Ishikawa (cell line): ENCODE measurements at regions not wholly inside any gene's neighbourhood (a gene's known extent, or its start where the extent isn't known, plus 50 kb on each side); places are given as distances from the start of the nearest gene placed in this dataset.

Experiments
- CEBPB ChIP-seq: IDR thresholded peaks from 2 replicates; pipeline ENCODE4 v1.6.1; 2012
- CREB1 ChIP-seq: IDR thresholded peaks from 2 replicates; pipeline ENCODE4 v1.6.1; 2012; ENCODE audit warnings: low read depth
- EGR1 ChIP-seq: IDR thresholded peaks from 2 replicates; pipeline ENCODE4 v1.6.1; 2012
- EP300 ChIP-seq: IDR thresholded peaks from 2 replicates; pipeline ENCODE4 v1.6.1; 2012; ENCODE audit warnings: borderline replicate concordance
- FOXM1 ChIP-seq: IDR thresholded peaks from 2 replicates; pipeline ENCODE4 v1.6.1; 2012; ENCODE audit warnings: low read depth, borderline replicate concordance
- NFIC ChIP-seq: IDR thresholded peaks from 2 replicates; pipeline ENCODE4 v1.6.1; 2012
- RAD21 ChIP-seq: IDR thresholded peaks from 2 replicates; pipeline ENCODE4 v1.6.1; 2012; ENCODE audit warnings: low read depth
- REST ChIP-seq: IDR thresholded peaks from 2 replicates; pipeline ENCODE4 v1.6.1; 2012; ENCODE audit warnings: low read depth, mild to moderate bottlenecking
- TAF1 ChIP-seq: IDR thresholded peaks from 2 replicates; pipeline ENCODE4 v1.6.1; 2012; ENCODE audit warnings: low read depth, mild to moderate bottlenecking
- TCF12 ChIP-seq: IDR thresholded peaks from 2 replicates; pipeline ENCODE4 v1.6.1; 2012; ENCODE audit warnings: low read depth
- TEAD4 ChIP-seq: IDR thresholded peaks from 2 replicates; pipeline ENCODE4 v1.6.1; 2012
- USF1 ChIP-seq: IDR thresholded peaks from 2 replicates; pipeline ENCODE4 v1.6.1; 2012
- YY1 ChIP-seq: IDR thresholded peaks from 2 replicates; pipeline ENCODE4 v1.6.1; 2012; ENCODE audit warnings: low read depth
- ZBTB7A ChIP-seq: IDR thresholded peaks from 2 replicates; pipeline ENCODE4 v1.6.1; 2012; ENCODE audit warnings: low read depth
- TF ChIP-seq, protein P1 (sequence below): IDR thresholded peaks from 2 replicates; pipeline ENCODE4 v1.6.1; 2012

DNA sequence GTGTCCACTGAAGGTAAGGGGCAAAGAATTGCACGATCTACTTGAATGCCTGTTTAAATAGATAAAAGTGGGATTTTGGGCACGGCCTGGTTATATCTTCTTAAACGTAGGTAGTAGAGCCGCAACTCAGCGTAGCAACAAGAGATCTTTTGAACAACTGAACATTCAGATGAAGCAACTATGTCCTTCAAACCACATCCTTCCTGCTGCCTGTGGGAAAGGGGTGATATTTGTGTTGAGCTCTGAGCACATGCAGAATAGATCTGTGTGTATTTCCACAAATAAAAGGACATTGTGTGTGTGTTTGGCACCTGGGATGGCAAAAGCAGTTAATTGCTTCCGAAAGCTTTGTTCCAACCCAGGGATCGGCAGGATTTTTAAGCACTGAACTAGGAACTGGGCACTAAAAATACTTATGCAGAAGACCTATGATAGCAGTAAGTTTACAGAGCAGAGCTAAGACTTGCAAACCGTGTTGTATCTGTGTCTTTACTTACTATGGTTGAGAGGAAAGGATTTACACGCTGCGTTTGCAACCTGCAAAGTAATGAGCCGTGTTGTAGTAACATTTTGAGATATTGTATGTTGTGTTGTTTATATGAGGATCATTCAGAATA is 333.4 kb downstream of the CHRM3 start:
- TF ChIP-seq ZBTB7A = no peak
- no peak for TF ChIP-seq TEAD4
- TF ChIP-seq TCF12 = no peak
- TF ChIP-seq CEBPB = no peak
- no peak for TF ChIP-seq NFIC
- TF ChIP-seq EGR1 = no peak
- no peak for TF ChIP-seq REST
- no peak for TF ChIP-seq FOXM1
- TF ChIP-seq RAD21 = no peak
- TF ChIP-seq TAF1 = no peak
- TF ChIP-seq EP300 = no peak
- TF ChIP-seq CREB1 = no peak
- TF ChIP-seq USF1 = no peak

GRCh38 chr1:239722035-239722434 is 335.7 kb downstream of the CHRM3 start:
- TF ChIP-seq EP300 (no peak), USF1 (no peak), TCF12 (no peak), NFIC (no peak), TEAD4 (no peak), TAF1 (no peak), YY1 (no peak), CREB1 (no peak)
- TF ChIP-seq, protein P1, sequence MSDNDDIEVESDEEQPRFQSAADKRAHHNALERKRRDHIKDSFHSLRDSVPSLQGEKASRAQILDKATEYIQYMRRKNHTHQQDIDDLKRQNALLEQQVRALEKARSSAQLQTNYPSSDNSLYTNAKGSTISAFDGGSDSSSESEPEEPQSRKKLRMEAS = no peak

- no peak for TF ChIP-seq USF1
- no peak for TF ChIP-seq REST
- no peak for TF ChIP-seq EGR1
- TF ChIP-seq FOXM1 = no peak
- TF ChIP-seq RAD21 = no peak
Observed at GRCh38 chr1:239723776-239724367, 337.5 kb downstream of the CHRM3 start.

- no peak for TF ChIP-seq TEAD4
- no peak for TF ChIP-seq TCF12
- no peak for TF ChIP-seq CEBPB
- no peak for TF ChIP-seq NFIC
- TF ChIP-seq TAF1 = no peak
- no peak for TF ChIP-seq USF1
- TF ChIP-seq, protein P1 = no peak
- TF ChIP-seq REST = no peak
- TF ChIP-seq FOXM1 = no peak
- TF ChIP-seq EP300 = no peak
Observed at GRCh38 chr1:239725371-239725770, 339.0 kb downstream of the CHRM3 start.
